ENCODE measurements at regions not wholly inside any gene's neighbourhood (a gene's known extent, or its start where the extent isn't known, plus 50 kb on each side); places are given as distances from the start of the nearest gene placed in this dataset.
"Not testable (repeated sequence)": the region's sequence is repeated elsewhere in the genome, so short reads cannot be mapped to it uniquely, and the experiment has no call there.

DNA sequence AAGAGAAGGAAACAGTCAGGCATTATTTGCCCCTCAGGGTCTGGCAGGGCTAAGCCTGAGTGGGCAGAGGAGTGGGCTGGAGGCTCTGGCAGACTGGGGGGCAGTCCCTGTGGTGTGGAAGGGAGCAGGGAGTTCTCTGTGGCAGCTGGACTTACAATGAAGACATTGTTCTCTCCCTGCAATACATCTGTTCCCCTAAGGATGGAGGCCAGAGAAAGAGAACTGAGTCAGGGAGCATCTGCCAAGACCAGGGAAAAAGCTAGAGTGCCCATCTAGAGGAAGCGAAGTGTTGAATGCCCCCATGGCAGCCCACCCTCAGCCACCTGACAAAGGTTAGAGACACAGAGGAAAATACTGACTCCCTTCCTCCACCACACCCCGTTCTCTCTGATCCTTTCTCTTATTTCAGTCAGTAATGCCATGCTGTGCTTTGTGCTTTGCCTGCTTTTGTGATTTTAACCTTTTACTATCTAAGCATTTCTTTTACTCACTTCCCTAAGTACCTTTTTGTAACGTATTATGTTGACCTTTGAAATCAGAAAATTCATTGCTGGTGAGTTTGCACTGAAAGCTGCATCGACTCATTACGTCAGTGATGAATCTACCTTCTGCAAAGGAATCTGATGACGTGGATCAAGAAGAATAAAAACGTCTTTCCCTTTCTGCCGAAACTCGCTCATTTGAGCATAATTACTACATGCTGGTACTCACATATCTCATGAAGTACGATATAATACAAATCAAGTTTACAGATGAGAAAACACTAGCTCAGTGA is 76.0 kb downstream of the ACTL7B start:
- CTCF ChIA-PET, result no interaction called here
- no peaks in the 10 kb centered on the region for H3K9me3 Mint-ChIP-seq
- peaks cover 10% of the 10 kb centered on the region for H3K27me3 Mint-ChIP-seq
- peaks cover 3% of the 10 kb centered on the region for H3K4me1 Mint-ChIP-seq
- no peaks in the 10 kb centered on the region for H3K36me3 Mint-ChIP-seq
- no peak for DNase-seq
- H3K4me3 Mint-ChIP-seq, result no peak overlapping the region
- H3K27ac Mint-ChIP-seq, result no peak overlapping the region

- no peaks in the 10 kb centered on the region for H3K4me1 Mint-ChIP-seq
- no peak overlapping the region for H3K27ac Mint-ChIP-seq
- no peaks in the 10 kb centered on the region for H3K36me3 Mint-ChIP-seq
- H3K27me3 Mint-ChIP-seq, result peaks cover 7% of the 10 kb centered on the region
- no peak overlapping the region for H3K4me3 Mint-ChIP-seq
- CTCF ChIA-PET, result interaction anchor here (0.8 to 1.0 kb wide), 3 partner anchors 8 to 271 kb away, joined by 3 to 4 read pairs (median 3); no protein-coding TSS in a partner anchor
- no peaks in the 10 kb centered on the region for H3K9me3 Mint-ChIP-seq
- no peak for DNase-seq
These were observed 78.7 kb downstream of the ACTL7B start for GRCh38 chr9:108776920-108777639.

DNA sequence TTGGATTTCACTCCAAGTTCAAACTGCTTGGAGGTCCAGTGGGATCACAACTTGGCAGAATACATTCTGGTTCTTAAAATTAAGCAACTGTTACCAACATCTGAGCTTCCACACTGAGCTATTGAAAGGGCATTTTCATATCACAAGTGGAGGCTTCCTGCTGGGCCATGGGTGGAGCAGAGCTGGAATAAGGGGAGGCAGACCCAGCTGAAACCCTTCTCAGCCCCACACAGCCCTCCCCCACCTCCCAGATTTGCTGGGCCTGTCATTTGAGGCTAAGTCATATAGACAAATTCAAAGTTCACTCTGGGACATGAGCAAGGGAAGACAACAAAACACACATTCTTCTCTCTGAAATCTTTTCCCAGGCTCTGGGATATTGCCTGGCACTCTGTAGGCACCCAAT is 79.9 kb downstream of the ACTL7B start:
- H3K9me3 Mint-ChIP-seq, result no peaks in the 10 kb centered on the region
- no peaks in the 10 kb centered on the region for H3K27me3 Mint-ChIP-seq
- no peak overlapping the region for H3K4me3 Mint-ChIP-seq
- no peak for DNase-seq
- H3K27ac Mint-ChIP-seq, result no peak overlapping the region
- CTCF ChIA-PET, result no interaction called here
- no peaks in the 10 kb centered on the region for H3K4me1 Mint-ChIP-seq
- no peaks in the 10 kb centered on the region for H3K36me3 Mint-ChIP-seq

DNA sequence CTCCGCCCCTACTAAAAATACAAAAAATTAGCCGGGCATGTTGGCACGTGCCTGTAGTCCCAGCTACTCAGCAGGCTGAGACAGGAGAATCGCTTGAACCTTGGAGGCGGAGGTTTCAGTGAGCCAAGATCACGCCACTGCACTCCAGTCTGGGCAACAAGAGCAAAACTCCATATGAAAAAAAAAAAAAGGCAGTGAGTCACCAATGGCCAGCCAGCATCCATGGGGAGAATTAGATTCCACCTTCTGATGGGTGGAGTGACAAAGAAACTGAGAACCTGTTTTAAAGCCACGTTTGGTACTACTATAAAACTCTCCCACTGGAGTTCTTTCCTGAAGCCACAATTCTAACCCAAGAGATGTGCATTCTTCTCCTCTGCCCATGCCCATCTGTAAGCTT is 81.7 kb downstream of the ACTL7B start:
- H3K27me3 Mint-ChIP-seq, H3K36me3 Mint-ChIP-seq, H3K4me1 Mint-ChIP-seq, H3K4me3 Mint-ChIP-seq, DNase-seq, H3K9me3 Mint-ChIP-seq, H3K27ac Mint-ChIP-seq: not testable (repeated sequence)
- CTCF ChIA-PET, result interaction anchor here (1.7 kb wide), 1 partner anchor 13 kb away, joined by 4 read pairs; no protein-coding TSS in a partner anchor

DNA sequence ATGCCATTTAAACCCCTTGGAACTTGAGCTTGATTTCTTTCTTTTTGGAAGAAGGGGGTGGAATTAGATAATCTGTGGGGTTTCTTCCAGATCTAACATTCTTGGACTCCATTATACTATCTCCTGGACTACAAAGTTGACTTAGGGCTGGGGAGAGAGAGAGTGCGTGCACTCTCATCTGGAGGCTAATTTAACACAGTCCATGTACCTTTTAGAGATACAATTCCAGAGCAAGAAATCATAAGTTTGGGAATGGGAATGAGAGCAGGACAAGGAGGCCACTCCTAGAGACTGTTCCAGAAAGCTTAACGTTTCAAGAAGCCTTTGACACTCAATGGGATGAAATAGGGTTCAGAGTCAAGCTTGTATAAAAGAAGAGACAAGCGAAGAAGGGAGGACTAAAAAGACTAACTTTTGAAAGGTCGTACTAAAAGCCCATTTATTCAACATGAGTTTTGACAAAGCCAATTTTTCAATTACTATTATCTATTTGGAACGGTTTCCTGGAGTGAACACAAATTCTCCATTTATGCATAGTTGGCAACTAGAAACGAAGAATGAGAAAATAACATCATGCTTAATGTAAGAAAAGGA is 83.4 kb downstream of the ACTL7B start:
- CTCF ChIA-PET, result no interaction called here
- no peaks in the 10 kb centered on the region for H3K9me3 Mint-ChIP-seq
- H3K4me3 Mint-ChIP-seq, result no peak overlapping the region

GRCh38 chr9:108768744-108769143 is 87.0 kb downstream of the ACTL7B start:
- CTCF ChIA-PET, result interaction anchor here (1.2 to 1.3 kb wide), 2 partner anchors 8 to 9 kb away, joined by 3 read pairs; no protein-coding TSS in a partner anchor
- no peak for DNase-seq

More for the DNA sequence above, 83.4 kb downstream of the ACTL7B start:
- Mint-ChIP-seq H3K4me1 (no peaks in the 10 kb centered on the region), H3K27ac (no peak overlapping the region), H3K36me3 (no peaks in the 10 kb centered on the region), H3K27me3 (no peaks in the 10 kb centered on the region)
- DNase-seq, result no peak

DNA sequence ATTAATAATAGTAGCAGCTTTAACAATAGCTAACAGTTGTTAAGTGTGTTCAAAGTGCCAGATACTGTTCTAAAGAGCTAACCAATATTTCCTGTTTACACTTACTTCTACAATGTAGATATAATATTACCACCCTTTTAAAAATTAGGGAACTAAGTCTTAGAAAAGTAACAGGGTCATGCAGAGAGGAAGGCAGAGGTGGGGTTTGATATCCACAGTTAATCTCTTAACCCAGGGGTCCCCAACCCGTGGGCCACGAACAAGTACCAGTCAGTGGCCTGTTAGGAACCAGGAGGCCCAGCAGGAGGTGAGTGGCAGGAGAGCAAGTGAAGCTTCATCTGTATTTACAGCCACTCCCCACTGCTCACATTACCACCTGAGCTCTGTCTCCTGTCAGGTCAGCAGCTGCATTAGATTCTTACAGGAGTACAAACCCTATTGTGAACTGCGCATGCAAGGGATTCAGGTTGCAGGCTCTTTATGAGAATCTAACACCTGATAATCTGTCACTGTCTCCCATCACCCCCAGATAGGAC is 89.1 kb downstream of the ACTL7B start:
- Mint-ChIP-seq H3K4me3 (no peak overlapping the region), H3K27ac (no peak overlapping the region), H3K27me3 (no peaks in the 10 kb centered on the region), H3K4me1 (no peaks in the 10 kb centered on the region), H3K36me3 (no peaks in the 10 kb centered on the region), H3K9me3 (no peaks in the 10 kb centered on the region)
- CTCF ChIA-PET, result no interaction called here
- DNase-seq, result no peak

More at GRCh38 chr9:108768744-108769143, 87.0 kb downstream of the ACTL7B start:
- Mint-ChIP-seq H3K27me3 (no peaks in the 10 kb centered on the region), H3K36me3 (no peaks in the 10 kb centered on the region), H3K4me1 (no peaks in the 10 kb centered on the region), H3K4me3 (no peak overlapping the region), H3K9me3 (no peaks in the 10 kb centered on the region), H3K27ac (no peak overlapping the region)

GRCh38 chr9:108765265-108765664 is 90.5 kb downstream of the ACTL7B start:
- CTCF ChIA-PET, result no interaction called here
- Mint-ChIP-seq H3K9me3 (no peaks in the 10 kb centered on the region), H3K27ac (no peak overlapping the region), H3K4me1 (no peaks in the 10 kb centered on the region), H3K27me3 (no peaks in the 10 kb centered on the region), H3K36me3 (no peaks in the 10 kb centered on the region), H3K4me3 (no peak overlapping the region)
- DNase-seq, result no peak

- Mint-ChIP-seq H3K36me3 (no peaks in the 10 kb centered on the region), H3K27me3 (no peaks in the 10 kb centered on the region), H3K4me1 (no peaks in the 10 kb centered on the region), H3K4me3 (no peak overlapping the region), H3K27ac (no peak overlapping the region), H3K9me3 (no peaks in the 10 kb centered on the region)
- no peak for DNase-seq
- CTCF ChIA-PET, result interaction anchor here (0.7 to 1.4 kb wide), 6 partner anchors 11 to 1280 kb away, joined by 3 to 4 read pairs (median 4); no protein-coding TSS in a partner anchor
These were observed 93.3 kb downstream of the ACTL7B start for GRCh38 chr9:108762348-108763055.

GRCh38 chr9:108761655-108762347 is 94.0 kb downstream of the ACTL7B start:
- CTCF ChIA-PET, result interaction anchor here (0.6 to 1.4 kb wide), 11 partner anchors 9 to 1421 kb away, joined by 3 to 4 read pairs (median 4); no protein-coding TSS in a partner anchor
- H3K36me3 Mint-ChIP-seq, result no peaks in the 10 kb centered on the region
- no peaks in the 10 kb centered on the region for H3K9me3 Mint-ChIP-seq
- DNase-seq, result peak; percentile 45
- H3K4me1 Mint-ChIP-seq, result no peaks in the 10 kb centered on the region
- H3K4me3 Mint-ChIP-seq, result no peak overlapping the region
- no peaks in the 10 kb centered on the region for H3K27me3 Mint-ChIP-seq
- H3K27ac Mint-ChIP-seq, result no peak overlapping the region

DNA sequence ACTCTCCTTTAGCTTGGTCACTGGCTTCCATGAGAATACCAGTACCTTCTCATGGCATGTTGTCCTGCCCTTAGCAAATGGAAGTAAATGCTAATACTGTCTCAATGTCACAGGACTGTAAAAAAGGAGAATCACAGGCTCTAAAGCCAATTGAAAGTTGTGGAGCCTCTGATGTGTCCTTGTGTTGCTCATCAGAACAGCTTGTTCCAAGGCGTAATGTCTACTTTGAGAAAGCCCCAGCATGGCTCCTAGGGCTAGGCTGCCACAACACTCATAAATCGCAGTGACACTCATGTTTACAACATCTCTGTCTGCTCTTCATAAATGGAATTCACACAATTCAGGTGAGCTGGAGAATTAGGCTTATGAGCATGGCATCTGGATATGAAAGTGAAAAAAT is 94.9 kb downstream of the ACTL7B start:
- Mint-ChIP-seq H3K27me3 (no peaks in the 10 kb centered on the region), H3K4me3 (no peak overlapping the region), H3K27ac (no peak overlapping the region), H3K9me3 (no peaks in the 10 kb centered on the region), H3K4me1 (no peaks in the 10 kb centered on the region), H3K36me3 (no peaks in the 10 kb centered on the region)
- CTCF ChIA-PET, result interaction anchor here (1.1 to 1.4 kb wide), 4 partner anchors 8 to 438 kb away, joined by 3 to 4 read pairs (median 4); no protein-coding TSS in a partner anchor
- DNase-seq, result no peak

DNA sequence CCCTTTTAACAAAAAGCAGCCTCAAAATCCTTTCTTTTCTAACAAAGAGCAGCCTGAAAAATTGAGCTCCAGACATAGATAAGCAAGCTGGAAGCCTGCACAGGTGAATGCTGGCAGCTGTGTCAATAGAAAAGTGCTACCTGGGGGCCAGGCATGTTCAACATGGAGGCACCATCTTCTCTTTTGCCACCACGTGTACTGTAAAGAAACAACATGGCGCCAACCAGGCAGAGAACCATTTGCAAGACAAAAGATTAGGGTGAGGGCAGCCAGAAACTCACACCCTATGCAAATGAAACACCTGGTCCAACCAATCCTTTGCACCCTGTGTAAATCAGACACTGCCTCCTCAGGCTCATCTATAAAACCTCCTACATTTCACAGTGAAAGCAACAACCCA is 96.0 kb downstream of the ACTL7B start:
- H3K27me3 Mint-ChIP-seq, result no peaks in the 10 kb centered on the region
- no peaks in the 10 kb centered on the region for H3K36me3 Mint-ChIP-seq
- H3K4me1 Mint-ChIP-seq, result no peaks in the 10 kb centered on the region
- no peak overlapping the region for H3K4me3 Mint-ChIP-seq
- no peak for DNase-seq
- H3K9me3 Mint-ChIP-seq, result no peaks in the 10 kb centered on the region
- CTCF ChIA-PET, result interaction anchor here (0.9 kb wide), 1 partner anchor 194 kb away, joined by 3 read pairs; no protein-coding TSS in a partner anchor
- no peak overlapping the region for H3K27ac Mint-ChIP-seq

DNA sequence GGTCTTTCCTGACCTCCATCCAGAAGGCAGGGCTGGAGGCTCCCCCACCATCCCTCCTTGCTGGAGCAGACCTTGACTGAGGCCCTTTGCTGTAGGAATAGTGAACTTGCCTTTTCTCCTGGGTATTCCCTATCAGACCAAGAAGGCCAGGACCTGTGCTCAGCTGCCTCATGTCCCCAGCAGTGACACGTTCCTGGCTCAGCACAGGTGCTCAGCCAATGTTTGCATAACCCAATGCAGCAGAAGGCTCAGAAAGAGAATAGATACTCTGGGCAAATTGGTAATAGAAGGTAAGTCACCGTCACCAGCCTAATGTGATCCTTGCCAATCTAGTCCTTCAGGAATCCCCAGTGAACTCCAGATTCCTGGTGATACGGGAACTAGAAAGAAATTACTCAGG is 96.4 kb downstream of the ACTL7B start:
- Mint-ChIP-seq H3K9me3 (no peaks in the 10 kb centered on the region), H3K36me3 (no peaks in the 10 kb centered on the region), H3K27ac (no peak overlapping the region), H3K4me1 (no peaks in the 10 kb centered on the region), H3K4me3 (no peak overlapping the region), H3K27me3 (no peaks in the 10 kb centered on the region)
- CTCF ChIA-PET, result interaction anchor here (0.9 kb wide), 1 partner anchor 195 kb away, joined by 3 read pairs; no protein-coding TSS in a partner anchor
- no peak for DNase-seq
